ENCODE measurements at regions not wholly inside any gene's neighbourhood (a gene's known extent, or its start where the extent isn't known, plus 50 kb on each side); places are given as distances from the start of the nearest gene placed in this dataset.

GRCh38 chr3:117549716-117550115 is 840.1 kb downstream of the TUSC7 start:
- Histone ChIP-seq H3K4me3 (no peak overlapping the region), H3K9me3 (no peaks in the 10 kb centered on the region), H3K27ac (no peak overlapping the region), H3K36me3 (no peaks in the 10 kb centered on the region), H3K4me1 (no peaks in the 10 kb centered on the region), H3K27me3 (replicated peaks in 1 of 7) (no peaks in the 10 kb centered on the region)
- TF ChIP-seq POLR2A (IDR thresholded peaks at IDR 0.05) = no peak
- no peak for TF ChIP-seq POLR2AphosphoS5 (IDR thresholded peaks at IDR 0.05)
- no peak for TF ChIP-seq CTCF (IDR thresholded peaks at IDR 0.05 in 8 of 11, conservative IDR thresholded peaks at IDR 0.05 in 3 of 11)
- DNase-seq = no peak
- intact Hi-C loops (cut with DNase I; ENCODE audit: low total_unique reads) = no loop called here
- 69 to 91% (median 85%) methylated on average over 2 of the region's 2 CpGs for WGBS, 5 donors

- Histone ChIP-seq H3K4me3 (no peak overlapping the region), H3K36me3 (no peaks in the 10 kb centered on the region), H3K9me3 (no peaks in the 10 kb centered on the region), H3K27me3 (replicated peaks in 1 of 7) (no peaks in the 10 kb centered on the region), H3K27ac (no peak overlapping the region), H3K4me1 (no peaks in the 10 kb centered on the region)
- intact Hi-C loops (cut with DNase I; ENCODE audit: low total_unique reads) = no loop called here
- TF ChIP-seq CTCF (IDR thresholded peaks at IDR 0.05 in 8 of 11, conservative IDR thresholded peaks at IDR 0.05 in 3 of 11) (no peak), POLR2A (IDR thresholded peaks at IDR 0.05) (no peak), POLR2AphosphoS5 (IDR thresholded peaks at IDR 0.05) (no peak)
- WGBS, 5 donors = 73 to 87% (median 78%) methylated on average over 2 of the region's 2 CpGs
- DNase-seq = no peak
Observed at GRCh38 chr3:117550766-117551165, 841.2 kb downstream of the TUSC7 start.

- TF ChIP-seq POLR2AphosphoS5 (IDR thresholded peaks at IDR 0.05) (no peak), CTCF (IDR thresholded peaks at IDR 0.05 in 8 of 11, conservative IDR thresholded peaks at IDR 0.05 in 3 of 11) (no peak), POLR2A (IDR thresholded peaks at IDR 0.05) (no peak)
- 47 to 83% (median 62%) methylated on average over 2 of the region's 2 CpGs for WGBS, 5 donors
- Histone ChIP-seq H3K27me3 (replicated peaks in 1 of 7) (no peaks in the 10 kb centered on the region), H3K9me3 (no peaks in the 10 kb centered on the region), H3K36me3 (no peaks in the 10 kb centered on the region), H3K4me3 (no peak overlapping the region), H3K27ac (no peak overlapping the region), H3K4me1 (no peaks in the 10 kb centered on the region)
- DNase-seq = no peak
- intact Hi-C loops (cut with DNase I; ENCODE audit: low total_unique reads) = no loop called here
Observed at GRCh38 chr3:117553461-117553860, 843.9 kb downstream of the TUSC7 start.

- WGBS, 5 donors = 46 to 66% (median 62%) methylated on average over 2 of the region's 2 CpGs
- no peaks in the 10 kb centered on the region for H3K4me1 ChIP-seq
- DNase-seq = no peak
- H3K4me3 ChIP-seq = no peak overlapping the region
- no peaks in the 10 kb centered on the region for H3K36me3 ChIP-seq
- no peaks in the 10 kb centered on the region for H3K27me3 ChIP-seq (replicated peaks in 1 of 7)
- no peak overlapping the region for H3K27ac ChIP-seq
- intact Hi-C loops (cut with DNase I; ENCODE audit: low total_unique reads) = no loop called here
- TF ChIP-seq CTCF (IDR thresholded peaks at IDR 0.05 in 8 of 11, conservative IDR thresholded peaks at IDR 0.05 in 3 of 11) (no peak), POLR2AphosphoS5 (IDR thresholded peaks at IDR 0.05) (no peak), POLR2A (IDR thresholded peaks at IDR 0.05) (no peak)
- no peaks in the 10 kb centered on the region for H3K9me3 ChIP-seq
Observed at GRCh38 chr3:117556646-117557407, 847.2 kb downstream of the TUSC7 start.

Data from spleen (tissue), 11 donors.